ENCODE measurements at regions not wholly inside any gene's neighbourhood (a gene's known extent, or its start where the extent isn't known, plus 50 kb on each side); places are given as distances from the start of the nearest gene placed in this dataset.

GRCh38 chr12:85653731-85654455, 182.3 kb downstream of the RASSF9 start:
- Mint-ChIP-seq H3K4me3 (ENCODE audit: unreplicated experiment) (no peak overlapping the region), H3K36me3 (ENCODE audit: unreplicated experiment) (no peaks in the 10 kb centered on the region), H3K27me3 (ENCODE audit: unreplicated experiment) (no peaks in the 10 kb centered on the region), H3K9me3 (ENCODE audit: unreplicated experiment) (peaks cover 24% of the 10 kb centered on the region), H3K27ac (ENCODE audit: unreplicated experiment) (no peak overlapping the region), H3K4me1 (ENCODE audit: unreplicated experiment) (no peaks in the 10 kb centered on the region)
- DNase-seq (ENCODE audit: extremely low spot score, unreplicated experiment): no peak
- no peak for TF ChIP-seq CTCF (IDR thresholded peaks at IDR 0.05)

GRCh38 chr12:85654456-85654840, 181.8 kb downstream of the RASSF9 start:
- no peaks in the 10 kb centered on the region for H3K36me3 Mint-ChIP-seq (ENCODE audit: unreplicated experiment)
- no peak for TF ChIP-seq CTCF (IDR thresholded peaks at IDR 0.05)
- peaks cover 24% of the 10 kb centered on the region for H3K9me3 Mint-ChIP-seq (ENCODE audit: unreplicated experiment)
- DNase-seq (ENCODE audit: extremely low spot score, unreplicated experiment): no peak
- H3K27ac Mint-ChIP-seq (ENCODE audit: unreplicated experiment): no peak overlapping the region
- no peak overlapping the region for H3K4me3 Mint-ChIP-seq (ENCODE audit: unreplicated experiment)
- H3K27me3 Mint-ChIP-seq (ENCODE audit: unreplicated experiment): no peaks in the 10 kb centered on the region
- no peaks in the 10 kb centered on the region for H3K4me1 Mint-ChIP-seq (ENCODE audit: unreplicated experiment)

- no peak overlapping the region for H3K4me3 Mint-ChIP-seq (ENCODE audit: unreplicated experiment)
- H3K36me3 Mint-ChIP-seq (ENCODE audit: unreplicated experiment): no peaks in the 10 kb centered on the region
- H3K9me3 Mint-ChIP-seq (ENCODE audit: unreplicated experiment): peaks cover 18% of the 10 kb centered on the region
- no peaks in the 10 kb centered on the region for H3K4me1 Mint-ChIP-seq (ENCODE audit: unreplicated experiment)
- no peaks in the 10 kb centered on the region for H3K27me3 Mint-ChIP-seq (ENCODE audit: unreplicated experiment)
- H3K27ac Mint-ChIP-seq (ENCODE audit: unreplicated experiment): no peak overlapping the region
- TF ChIP-seq CTCF (IDR thresholded peaks at IDR 0.05): no peak
- DNase-seq (ENCODE audit: extremely low spot score, unreplicated experiment): no peak
Measured at GRCh38 chr12:85656561-85656960, 179.6 kb downstream of the RASSF9 start.

GRCh38 chr12:85657251-85657650, 179.0 kb downstream of the RASSF9 start:
- Mint-ChIP-seq H3K27me3 (ENCODE audit: unreplicated experiment) (no peaks in the 10 kb centered on the region), H3K36me3 (ENCODE audit: unreplicated experiment) (no peaks in the 10 kb centered on the region), H3K4me3 (ENCODE audit: unreplicated experiment) (no peak overlapping the region), H3K9me3 (ENCODE audit: unreplicated experiment) (peaks cover 13% of the 10 kb centered on the region), H3K27ac (ENCODE audit: unreplicated experiment) (no peak overlapping the region), H3K4me1 (ENCODE audit: unreplicated experiment) (no peaks in the 10 kb centered on the region)
- no peak for DNase-seq (ENCODE audit: extremely low spot score, unreplicated experiment)
- no peak for TF ChIP-seq CTCF (IDR thresholded peaks at IDR 0.05)

GRCh38 chr12:85657836-85658630, 178.2 kb downstream of the RASSF9 start:
- no peak overlapping the region for H3K4me3 Mint-ChIP-seq (ENCODE audit: unreplicated experiment)
- no peak for DNase-seq (ENCODE audit: extremely low spot score, unreplicated experiment)
- no peaks in the 10 kb centered on the region for H3K4me1 Mint-ChIP-seq (ENCODE audit: unreplicated experiment)
- H3K27ac Mint-ChIP-seq (ENCODE audit: unreplicated experiment): no peak overlapping the region
- H3K36me3 Mint-ChIP-seq (ENCODE audit: unreplicated experiment): no peaks in the 10 kb centered on the region
- no peaks in the 10 kb centered on the region for H3K27me3 Mint-ChIP-seq (ENCODE audit: unreplicated experiment)
- no peak for TF ChIP-seq CTCF (IDR thresholded peaks at IDR 0.05)
- H3K9me3 Mint-ChIP-seq (ENCODE audit: unreplicated experiment): peaks cover 13% of the 10 kb centered on the region
